AG09319 (cell line): ENCODE measurements at regions not wholly inside any gene's neighbourhood (a gene's known extent, or its start where the extent isn't known, plus 50 kb on each side); places are given as distances from the start of the nearest gene placed in this dataset.

ENCODE experiments used
- DNase-seq: peaks from one replicate; pipeline ENCODE4 v3.0.0-alpha.2; 2010; ENCODE audit warnings: low read depth; ENCODE audit errors: extremely low read depth
- TF ChIP-seq, protein P1 (sequence below): IDR thresholded peaks from 2 replicates; pipeline ENCODE4 v1.5.1; 2011; ENCODE audit warnings: low read depth, mild to moderate bottlenecking, inconsistent platforms, low read length, moderate library complexity

DNA sequence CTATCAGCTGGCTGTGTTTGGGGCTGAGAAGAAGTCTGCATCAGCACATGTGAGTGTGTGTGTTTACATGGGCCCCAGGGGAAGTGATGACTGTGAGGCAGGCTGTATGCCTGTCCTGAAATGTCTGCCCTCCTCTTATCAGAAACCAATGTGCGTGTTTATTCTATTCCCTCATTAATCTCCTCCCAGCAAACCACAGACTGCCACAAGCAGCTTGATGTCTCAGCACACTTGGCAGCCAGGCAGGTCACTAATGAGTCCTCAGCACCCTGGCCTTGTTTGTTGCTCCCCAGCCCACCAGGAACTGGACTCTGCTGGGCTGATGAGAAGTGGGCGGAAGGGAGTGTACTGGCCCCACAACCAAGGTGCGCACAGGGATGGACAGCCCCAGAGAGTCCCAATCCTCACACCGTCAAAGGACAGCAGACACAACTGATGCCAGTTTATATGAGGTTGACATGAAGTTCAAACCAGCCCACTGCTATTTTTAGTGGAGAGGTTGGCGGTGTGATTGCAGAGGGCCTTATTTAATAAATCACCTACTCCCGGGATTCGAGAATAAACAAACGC lies 225.8 kb downstream of the ETS1 start:
- no peak for DNase-seq
- TF ChIP-seq, protein P1, sequence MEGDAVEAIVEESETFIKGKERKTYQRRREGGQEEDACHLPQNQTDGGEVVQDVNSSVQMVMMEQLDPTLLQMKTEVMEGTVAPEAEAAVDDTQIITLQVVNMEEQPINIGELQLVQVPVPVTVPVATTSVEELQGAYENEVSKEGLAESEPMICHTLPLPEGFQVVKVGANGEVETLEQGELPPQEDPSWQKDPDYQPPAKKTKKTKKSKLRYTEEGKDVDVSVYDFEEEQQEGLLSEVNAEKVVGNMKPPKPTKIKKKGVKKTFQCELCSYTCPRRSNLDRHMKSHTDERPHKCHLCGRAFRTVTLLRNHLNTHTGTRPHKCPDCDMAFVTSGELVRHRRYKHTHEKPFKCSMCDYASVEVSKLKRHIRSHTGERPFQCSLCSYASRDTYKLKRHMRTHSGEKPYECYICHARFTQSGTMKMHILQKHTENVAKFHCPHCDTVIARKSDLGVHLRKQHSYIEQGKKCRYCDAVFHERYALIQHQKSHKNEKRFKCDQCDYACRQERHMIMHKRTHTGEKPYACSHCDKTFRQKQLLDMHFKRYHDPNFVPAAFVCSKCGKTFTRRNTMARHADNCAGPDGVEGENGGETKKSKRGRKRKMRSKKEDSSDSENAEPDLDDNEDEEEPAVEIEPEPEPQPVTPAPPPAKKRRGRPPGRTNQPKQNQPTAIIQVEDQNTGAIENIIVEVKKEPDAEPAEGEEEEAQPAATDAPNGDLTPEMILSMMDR: no peak

DNA sequence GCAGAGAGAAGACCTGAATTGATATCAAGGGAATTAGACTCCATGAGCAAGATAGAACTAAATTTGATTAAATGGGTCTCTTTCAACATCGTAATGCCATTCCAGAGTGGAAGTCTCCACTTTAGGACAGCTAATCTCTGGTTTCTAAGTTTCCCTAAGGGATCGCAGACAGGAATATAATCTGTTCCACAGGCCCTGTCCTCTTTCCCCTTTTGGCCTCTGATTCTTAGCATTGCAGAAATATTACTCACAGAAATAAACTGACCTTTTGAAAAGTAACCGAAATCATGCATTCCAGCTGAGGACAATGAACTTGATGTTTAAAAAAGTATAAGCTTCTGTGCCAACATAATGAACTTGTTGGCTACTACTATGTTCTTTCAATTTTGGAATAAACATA lies 227.8 kb downstream of the ETS1 start:
- TF ChIP-seq, protein P1: no peak
- peak; percentile 42 for DNase-seq

DNA sequence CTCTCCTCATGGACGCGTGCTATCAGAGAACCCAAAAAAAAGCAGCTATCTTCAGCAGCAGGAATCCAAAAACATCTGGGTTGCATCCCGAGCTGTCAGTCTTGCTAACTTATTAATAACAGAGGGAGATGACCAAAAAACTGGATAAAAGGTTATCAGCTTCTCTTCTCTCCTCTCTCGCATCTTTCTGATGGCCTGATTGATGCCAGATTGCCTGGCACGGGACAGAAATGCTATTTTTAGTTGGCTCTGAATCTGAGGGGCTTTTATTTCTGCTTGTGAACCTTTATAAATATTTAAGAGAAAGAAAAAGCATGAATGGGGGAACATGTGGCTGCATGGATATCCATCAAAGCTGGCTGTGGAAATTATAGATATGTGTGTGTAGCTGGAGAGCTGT lies 230.3 kb downstream of the ETS1 start:
- TF ChIP-seq, protein P1: no peak
- no peak for DNase-seq

DNA sequence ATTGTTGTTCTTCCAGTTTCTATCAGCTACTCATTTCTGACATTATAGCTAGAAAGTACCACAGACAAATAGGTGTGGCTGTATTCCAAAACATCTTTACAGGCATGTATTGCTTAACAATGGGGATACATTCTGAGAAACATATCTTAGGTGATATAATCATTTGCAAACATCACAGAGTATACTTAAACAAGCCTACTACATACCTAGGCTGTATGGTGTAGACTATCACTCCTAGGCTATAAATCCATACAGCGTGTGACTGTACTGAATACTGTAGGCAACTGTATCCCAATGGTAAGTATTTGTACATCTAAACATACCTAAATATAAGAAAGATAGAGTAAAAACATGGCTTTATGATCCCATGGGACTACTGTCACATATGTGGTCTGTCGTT lies 231.8 kb downstream of the ETS1 start:
- TF ChIP-seq, protein P1: no peak
- no peak for DNase-seq

DNA sequence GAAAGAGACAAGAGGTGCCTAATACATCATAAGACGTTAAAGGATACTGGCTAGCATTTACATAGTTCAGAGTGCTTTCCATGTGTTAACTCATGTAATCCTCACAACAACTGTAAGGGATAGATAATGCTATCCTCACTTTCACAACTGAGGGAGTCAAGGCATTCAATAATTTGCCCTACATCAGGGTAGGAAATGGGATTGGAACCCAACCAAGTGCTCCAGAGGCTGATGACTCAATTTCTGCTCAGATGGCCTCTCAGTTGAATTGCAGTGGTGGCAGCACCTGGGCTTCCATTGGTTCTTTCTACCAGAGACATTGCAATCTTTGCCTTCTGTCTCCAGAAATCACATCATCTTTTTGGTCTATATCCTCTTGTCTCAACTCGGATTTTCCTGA lies 232.9 kb downstream of the ETS1 start:
- TF ChIP-seq, protein P1: no peak
- no peak for DNase-seq

DNA sequence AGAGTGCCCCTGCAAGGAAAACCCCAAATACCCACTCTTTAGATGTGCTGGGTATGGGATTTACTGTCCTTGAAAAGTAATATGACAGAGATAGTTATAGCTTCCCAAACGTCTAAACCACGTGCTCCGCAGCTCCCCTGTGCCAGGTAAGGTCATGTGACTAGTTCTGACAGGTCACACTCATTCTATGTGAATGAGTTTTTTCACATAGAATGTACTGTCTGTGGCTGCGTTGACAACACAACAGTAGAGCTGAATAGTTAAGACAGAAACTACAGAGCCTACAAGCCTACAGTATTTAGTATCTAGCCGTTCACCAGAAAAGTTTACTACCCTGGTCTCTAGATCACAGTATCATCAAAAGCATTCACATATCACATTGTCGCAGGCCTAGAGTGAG lies 236.2 kb downstream of the ETS1 start:
- TF ChIP-seq, protein P1: no peak
- no peak for DNase-seq

DNA sequence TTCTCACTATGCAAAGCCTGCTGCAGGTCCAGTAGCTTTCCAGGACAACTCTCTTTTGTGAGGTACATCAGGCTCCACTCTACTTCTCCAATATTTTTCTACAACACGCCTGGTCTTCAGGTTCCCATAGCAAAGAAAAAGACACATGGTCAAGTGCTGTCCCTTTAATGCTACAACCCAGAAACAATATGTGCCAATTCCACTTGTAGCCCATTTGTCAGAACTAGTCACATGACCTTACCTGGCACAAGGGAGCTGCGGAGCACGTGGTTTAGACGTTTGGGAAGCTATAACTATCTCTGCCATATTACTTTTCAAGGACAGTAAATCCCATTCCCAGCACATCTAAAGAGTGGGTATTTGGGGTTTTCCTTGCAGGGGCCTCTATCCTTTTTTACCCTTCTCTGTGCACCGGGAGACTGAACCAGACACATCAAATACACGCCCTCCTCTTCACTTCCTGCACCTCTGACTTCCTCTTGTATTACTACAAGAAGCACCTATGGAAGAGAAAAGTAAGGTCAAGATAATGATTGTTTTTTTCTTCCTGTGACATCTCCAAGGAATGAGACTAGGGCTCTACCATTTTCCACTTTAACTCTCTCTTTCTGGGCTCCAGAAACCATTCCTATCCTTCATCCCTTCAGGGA lies 237.6 kb downstream of the ETS1 start:
- TF ChIP-seq, protein P1: no peak
- DNase-seq: no peak
